Stimulated activated naive CD8-positive, alpha-beta T cell treated with anti-CD3 and anti-CD28 coated beads, Interleukin-15, Interleukin-2, amounts not matched to agents 100 U/mL and 50 U/mL, for 24 hours (primary cell): ENCODE measurements at regions not wholly inside any gene's neighbourhood (a gene's known extent, or its start where the extent isn't known, plus 50 kb on each side); places are given as distances from the start of the nearest gene placed in this dataset.

ENCODE experiments used
- ATAC-seq: fragments of 150-1000 bp; cut with Tn5 transposase; one replicate; pipeline ENCODE4 v1.10.0; 2021
- DNase-seq: peaks from one replicate; pipeline ENCODE4 v3.0.0; 2021

DNA sequence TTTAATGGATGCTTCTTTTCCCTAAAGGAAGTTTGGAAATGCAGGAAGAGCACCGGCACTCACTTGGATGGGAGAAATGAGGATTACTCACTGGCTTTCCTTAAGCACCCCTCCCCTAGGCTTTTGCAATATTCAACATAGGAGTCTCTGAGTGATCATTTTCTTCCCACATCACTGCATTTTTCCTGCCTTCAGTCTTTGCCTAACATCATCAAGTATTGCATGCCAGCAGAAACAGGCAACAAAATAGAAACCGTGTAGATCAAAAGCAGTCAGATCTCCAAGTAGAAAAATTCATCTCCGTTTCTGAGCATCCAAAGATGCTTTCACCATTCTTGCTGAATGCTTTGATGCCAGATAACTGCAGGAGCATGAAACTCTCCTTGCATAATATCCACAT is 119.9 kb downstream of the ADCYAP1R1 start:
- no peak for ATAC-seq
- DNase-seq, result no peak

DNA sequence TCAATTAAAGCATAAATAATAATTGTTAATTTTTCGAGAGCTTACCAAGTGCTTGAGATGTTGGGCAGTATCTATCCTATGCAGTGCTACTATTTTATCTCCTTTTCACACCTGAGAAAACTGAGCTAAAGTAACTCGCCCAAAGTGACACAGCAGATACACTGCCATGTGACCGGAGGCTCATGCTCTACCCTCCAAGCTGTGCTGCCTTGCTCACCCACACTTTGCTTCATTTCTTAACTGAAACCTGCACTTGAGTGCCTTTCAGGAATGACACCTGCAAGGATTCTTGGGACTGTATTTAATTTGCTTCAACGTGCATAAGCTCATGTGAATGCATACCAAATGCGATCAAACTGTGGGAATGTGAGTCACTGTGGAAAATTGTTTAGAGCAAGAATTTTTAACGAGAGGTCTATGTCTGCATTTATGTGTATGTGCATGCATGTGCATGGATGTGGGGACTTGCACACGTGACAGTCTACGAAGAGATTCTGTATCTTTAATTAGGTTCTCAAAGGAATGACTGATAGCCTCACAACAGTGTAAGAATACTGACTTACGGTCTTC is 119.2 kb downstream of the ADCYAP1R1 start:
- DNase-seq (no peak), ATAC-seq (no peak)
